ENCODE measurements at regions not wholly inside any gene's neighbourhood (a gene's known extent, or its start where the extent isn't known, plus 50 kb on each side); places are given as distances from the start of the nearest gene placed in this dataset.

DNA sequence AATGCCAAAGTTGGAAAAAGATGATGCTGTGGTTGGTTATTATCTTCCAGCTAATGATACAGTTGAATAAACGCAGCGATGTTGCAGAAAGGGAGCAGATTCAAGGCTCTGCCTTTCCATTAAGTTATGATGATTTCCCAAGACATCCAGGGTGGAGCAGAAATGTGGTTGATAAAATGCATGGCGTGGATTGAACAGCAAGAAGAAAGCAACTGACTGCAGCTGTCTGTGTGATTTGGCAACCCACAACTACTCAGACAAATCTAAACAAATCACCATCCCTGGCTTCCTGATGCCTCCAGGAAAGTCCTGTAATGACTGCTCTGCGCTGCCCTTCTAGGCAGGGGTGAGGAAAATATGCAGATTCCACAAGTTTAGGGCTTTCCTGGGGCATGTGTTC, 166.3 kb downstream of the NRP2 start:
- H3K4me3 Mint-ChIP-seq, result no peak overlapping the region
- H3K36me3 Mint-ChIP-seq, result no peaks in the 10 kb centered on the region
- no peaks in the 10 kb centered on the region for H3K4me1 Mint-ChIP-seq
- H3K27me3 Mint-ChIP-seq (ENCODE audit: low read depth in 3 of 3), result peaks cover 2 to 13% (median 3%) of the 10 kb centered on the region in 3 donors
- no peaks in the 10 kb centered on the region for H3K9me3 Mint-ChIP-seq
- H3K27ac Mint-ChIP-seq, result no peak overlapping the region
- no peak for DNase-seq
